Activated CD4-positive, alpha-beta T cell treated with anti-CD3 and anti-CD28 coated beads, Interleukin-2, amount 10 ng/mL, durations not matched to agents 7 days and 5 days (primary cell): ENCODE measurements at regions not wholly inside any gene's neighbourhood (a gene's known extent, or its start where the extent isn't known, plus 50 kb on each side); places are given as distances from the start of the nearest gene placed in this dataset.

Experiments
- CTCF ChIA-PET: fragments of 350-600 bp; sonication (Branson Sonifier 250); formaldehyde crosslinking; loops from one replicate; lab custom pipeline; 2021; ENCODE audit warnings: antibody characterized with exemption; lab: Charles Lee
- POLR2A ChIA-PET: fragments of 350-600 bp; sonication (Branson Sonifier 250); formaldehyde crosslinking; loops from one replicate; lab custom pipeline; 2021; ENCODE audit warnings: antibody characterized with exemption; lab: Charles Lee
- DNase-seq: peaks from one replicate; pipeline ENCODE4 v3.0.0-alpha.2; 2020
- H3K27ac Mint-ChIP-seq: one replicate; pipeline ENCODE4 v1.8.0; 2021; ENCODE audit warnings: mild to moderate bottlenecking, moderate library complexity, mixed read lengths
- H3K27me3 Mint-ChIP-seq: one replicate; pipeline ENCODE4 v1.8.0; 2021; ENCODE audit warnings: mixed read lengths
- H3K36me3 Mint-ChIP-seq: one replicate; pipeline ENCODE4 v1.8.0; 2021; ENCODE audit warnings: low read depth, mixed read lengths
- H3K4me1 Mint-ChIP-seq: one replicate; pipeline ENCODE4 v1.8.0; 2021; ENCODE audit warnings: mixed read lengths
- H3K4me3 Mint-ChIP-seq: one replicate; pipeline ENCODE4 v1.8.0; 2021; ENCODE audit warnings: mild to moderate bottlenecking, moderate library complexity, mixed read lengths
- H3K9me3 Mint-ChIP-seq: one replicate; pipeline ENCODE4 v1.8.0; 2021; ENCODE audit warnings: mixed read lengths

DNA sequence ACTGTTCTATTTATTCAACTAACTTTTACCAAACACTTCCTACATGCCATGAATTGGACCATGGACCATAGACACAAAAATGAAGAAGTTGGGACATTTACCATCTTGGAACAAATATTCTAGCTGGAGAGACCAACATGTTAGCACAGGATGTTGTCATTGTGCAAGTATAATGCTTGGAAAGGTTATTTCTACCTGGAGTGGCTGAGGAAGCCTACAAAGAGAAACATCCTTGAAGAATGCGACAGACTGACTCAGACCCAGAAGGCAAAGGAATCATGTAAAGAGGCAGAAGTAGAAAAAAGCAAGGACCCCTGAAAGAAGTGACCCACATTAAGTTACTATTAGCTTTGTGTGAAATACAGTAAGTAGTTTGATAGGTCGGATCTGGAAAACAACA is 180.9 kb downstream of the SOD2 start:
- POLR2A ChIA-PET: no interaction called here
- Mint-ChIP-seq H3K27me3 (peaks cover 4% of the 10 kb centered on the region), H3K9me3 (no peaks in the 10 kb centered on the region), H3K4me3 (no peak overlapping the region), H3K36me3 (no peaks in the 10 kb centered on the region), H3K27ac (no peak overlapping the region), H3K4me1 (no peaks in the 10 kb centered on the region)
- CTCF ChIA-PET: no interaction called here
- DNase-seq: no peak

DNA sequence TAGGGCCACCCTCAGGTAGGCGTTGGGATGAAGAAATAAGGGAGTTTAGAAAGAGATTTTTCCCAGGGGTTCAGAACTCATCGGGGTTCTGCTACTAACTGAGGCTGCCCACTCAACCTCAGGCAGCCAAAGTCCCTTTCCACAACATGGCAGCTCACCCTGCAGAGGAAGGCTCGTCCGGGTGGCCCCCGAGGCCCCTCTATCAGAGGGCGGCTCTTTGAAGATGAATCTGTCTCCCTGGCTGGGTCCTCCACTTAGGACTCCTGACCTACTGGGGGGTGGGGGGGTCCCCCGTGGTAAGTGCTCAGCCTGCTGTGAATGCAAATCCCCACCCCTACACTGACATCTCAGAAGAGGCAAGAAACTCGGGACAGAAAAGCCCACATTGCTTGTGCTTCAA is 182.9 kb downstream of the SOD2 start:
- Mint-ChIP-seq H3K4me3 (no peak overlapping the region), H3K27me3 (no peaks in the 10 kb centered on the region), H3K4me1 (no peaks in the 10 kb centered on the region), H3K36me3 (no peaks in the 10 kb centered on the region), H3K27ac (no peak overlapping the region), H3K9me3 (no peaks in the 10 kb centered on the region)
- DNase-seq: no peak
- ChIA-PET CTCF (no interaction called here), POLR2A (no interaction called here)

DNA sequence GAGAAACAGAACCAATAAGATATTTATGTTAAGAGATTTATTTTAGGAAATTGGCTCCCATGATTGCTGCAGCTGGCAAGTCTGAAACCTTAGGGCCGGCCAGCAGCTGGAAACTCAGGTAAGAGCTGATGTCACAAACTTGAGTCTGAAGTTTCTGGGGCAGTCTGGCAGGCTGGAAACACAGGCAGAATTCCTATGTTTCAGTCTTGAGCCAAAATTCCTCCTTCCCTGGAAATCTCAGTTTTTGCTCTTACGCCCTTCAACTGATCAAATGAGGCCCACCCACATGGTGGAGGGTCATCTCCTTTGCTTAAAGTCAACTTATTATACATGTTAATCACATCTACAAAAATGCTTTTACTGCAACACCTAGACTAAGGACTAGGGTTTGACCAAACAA is 184.1 kb downstream of the SOD2 start:
- ChIA-PET CTCF (no interaction called here), POLR2A (no interaction called here)
- Mint-ChIP-seq H3K36me3 (no peaks in the 10 kb centered on the region), H3K4me3 (no peak overlapping the region), H3K27me3 (no peaks in the 10 kb centered on the region), H3K9me3 (no peaks in the 10 kb centered on the region), H3K4me1 (no peaks in the 10 kb centered on the region), H3K27ac (no peak overlapping the region)
- no peak for DNase-seq

DNA sequence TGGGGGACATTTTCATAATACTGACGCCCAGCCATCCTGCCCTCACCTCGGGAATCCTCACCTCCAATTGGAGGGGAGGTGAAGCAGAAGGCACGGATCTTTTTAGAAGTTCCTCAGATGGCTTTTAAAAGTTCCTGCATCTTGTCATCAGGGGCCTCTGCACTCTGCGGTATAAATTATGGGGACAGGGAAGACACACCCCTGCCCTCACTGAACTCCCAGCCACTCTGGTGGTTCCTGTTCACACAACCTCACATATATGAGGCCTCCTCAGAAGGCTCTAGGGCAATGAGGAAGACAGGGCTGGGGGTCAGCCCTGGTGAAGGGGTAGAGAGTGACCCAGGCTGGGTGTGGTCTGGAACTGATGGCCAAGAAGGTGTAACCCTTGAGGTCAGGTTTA is 187.0 kb downstream of the SOD2 start:
- DNase-seq: no peak
- ChIA-PET POLR2A (no interaction called here), CTCF (no interaction called here)
- Mint-ChIP-seq H3K9me3 (no peaks in the 10 kb centered on the region), H3K27me3 (peaks cover 5% of the 10 kb centered on the region), H3K4me1 (no peaks in the 10 kb centered on the region), H3K4me3 (no peak overlapping the region), H3K36me3 (no peaks in the 10 kb centered on the region), H3K27ac (no peak overlapping the region)

DNA sequence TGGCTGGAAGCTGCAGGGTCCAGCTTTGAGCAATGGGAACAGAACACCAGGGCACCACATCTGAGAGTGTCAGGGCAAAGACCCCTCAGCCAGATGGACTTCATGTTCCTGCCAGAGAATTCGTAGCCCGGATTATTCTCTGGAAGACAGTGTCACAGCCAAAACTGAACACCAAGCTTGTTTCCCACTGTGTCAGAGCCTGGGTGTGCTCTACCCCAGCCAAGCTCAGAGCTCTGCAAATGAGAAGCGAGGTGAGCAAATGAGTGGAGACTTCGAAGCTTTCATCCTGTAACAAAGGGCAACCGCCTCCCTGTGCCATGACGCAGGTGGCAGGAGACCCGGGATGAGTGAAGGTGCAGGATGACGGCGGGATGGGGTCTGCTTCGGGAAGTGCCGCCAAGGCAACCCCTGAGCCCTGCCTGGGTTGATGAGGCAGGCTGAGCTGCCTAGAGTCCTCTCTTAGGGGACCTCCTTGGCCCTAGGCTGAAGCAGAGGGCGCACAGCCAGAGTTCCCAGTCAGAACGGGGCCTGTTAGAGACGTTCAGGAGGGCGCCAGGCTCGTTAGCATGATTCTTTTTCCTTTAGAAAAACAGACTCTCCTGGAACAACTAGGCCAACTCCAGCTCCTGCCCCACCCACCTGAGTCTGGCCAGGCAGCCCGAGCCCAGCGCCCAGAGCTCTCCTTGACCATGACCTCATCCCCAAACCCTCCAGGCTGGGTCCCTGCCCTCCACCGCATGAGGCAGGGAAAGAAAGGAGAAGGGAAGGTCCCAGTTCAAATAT is 187.7 kb downstream of the SOD2 start:
- no peak for DNase-seq
- H3K4me3 Mint-ChIP-seq: no peak overlapping the region
- ChIA-PET POLR2A (no interaction called here), CTCF (no interaction called here)
- peaks cover 5% of the 10 kb centered on the region for H3K27me3 Mint-ChIP-seq
- H3K9me3 Mint-ChIP-seq: no peaks in the 10 kb centered on the region
- H3K36me3 Mint-ChIP-seq: no peaks in the 10 kb centered on the region
- no peak overlapping the region for H3K27ac Mint-ChIP-seq
- no peaks in the 10 kb centered on the region for H3K4me1 Mint-ChIP-seq

DNA sequence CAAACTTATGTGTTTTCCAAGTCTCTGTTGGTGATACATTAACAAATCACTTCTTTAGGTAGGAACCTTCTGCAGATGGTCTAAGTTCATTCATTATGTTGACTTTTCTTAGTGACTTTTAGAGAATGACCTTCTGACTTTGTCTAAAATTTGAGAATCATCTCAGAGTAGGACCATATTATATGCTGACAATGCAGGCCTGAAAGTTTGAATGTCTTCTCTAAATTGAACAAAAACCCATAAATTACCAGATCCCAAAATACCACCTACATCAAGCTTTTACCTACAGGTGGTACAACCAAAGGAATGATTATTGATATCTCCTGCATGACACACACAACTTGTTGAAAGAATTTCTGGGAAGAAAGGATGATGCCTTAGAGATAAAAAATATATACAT is 191.5 kb downstream of the SOD2 start:
- H3K27me3 Mint-ChIP-seq: peaks cover 13% of the 10 kb centered on the region
- H3K4me1 Mint-ChIP-seq: no peaks in the 10 kb centered on the region
- ChIA-PET POLR2A (no interaction called here), CTCF (no interaction called here)
- no peak overlapping the region for H3K4me3 Mint-ChIP-seq
- no peaks in the 10 kb centered on the region for H3K36me3 Mint-ChIP-seq
- peaks cover 2% of the 10 kb centered on the region for H3K9me3 Mint-ChIP-seq
- no peak overlapping the region for H3K27ac Mint-ChIP-seq
- no peak for DNase-seq

DNA sequence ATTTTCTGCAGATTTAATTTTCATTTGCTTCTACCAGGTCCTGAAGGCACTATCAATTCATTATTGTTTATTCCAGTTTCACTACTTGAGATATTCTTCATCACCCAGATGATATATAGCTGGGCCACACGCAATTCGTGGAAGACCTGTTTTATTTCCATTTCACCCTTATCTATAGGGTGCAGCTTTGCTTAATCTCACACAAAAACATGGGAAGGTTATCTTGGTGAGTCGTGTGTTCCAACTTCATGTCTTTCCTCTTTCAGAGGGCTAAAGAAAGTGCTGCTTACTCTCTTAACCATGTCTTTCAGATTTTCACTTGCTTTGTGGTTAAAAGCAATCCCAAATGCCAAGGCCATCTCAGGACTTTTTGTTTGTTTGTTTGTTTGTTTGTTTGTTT is 194.0 kb downstream of the SOD2 start:
- no peak overlapping the region for H3K27ac Mint-ChIP-seq
- H3K4me1 Mint-ChIP-seq: no peaks in the 10 kb centered on the region
- CTCF ChIA-PET: interaction anchor here (0.6 kb wide), 1 partner anchor 1682 kb away, joined by 3 read pairs; no protein-coding TSS in a partner anchor
- DNase-seq: no peak
- H3K9me3 Mint-ChIP-seq: peaks cover 2% of the 10 kb centered on the region
- H3K4me3 Mint-ChIP-seq: no peak overlapping the region
- H3K36me3 Mint-ChIP-seq: no peaks in the 10 kb centered on the region
- POLR2A ChIA-PET: no interaction called here
- H3K27me3 Mint-ChIP-seq: peaks cover 16% of the 10 kb centered on the region

DNA sequence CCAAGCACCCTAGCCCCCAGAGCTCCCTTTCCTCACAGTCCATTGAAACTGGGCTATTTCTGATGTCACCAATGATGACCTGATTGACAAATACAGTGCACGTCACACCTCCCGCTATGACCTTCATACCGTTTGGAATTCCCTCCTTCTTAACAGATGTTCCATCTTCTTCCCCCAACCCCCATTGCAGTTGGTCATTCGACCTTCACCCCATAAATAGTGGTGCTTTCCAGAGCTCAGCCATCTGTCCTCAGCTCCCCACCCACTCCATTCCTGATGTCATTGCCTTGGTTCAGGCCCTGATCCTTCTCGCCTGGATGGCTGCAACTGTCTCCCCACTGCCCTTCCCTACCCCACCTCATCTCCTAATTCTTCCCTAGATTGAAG is 198.5 kb downstream of the SOD2 start:
- H3K27me3 Mint-ChIP-seq: peaks cover 9% of the 10 kb centered on the region
- POLR2A ChIA-PET: no interaction called here
- CTCF ChIA-PET: no interaction called here
- peaks cover 2% of the 10 kb centered on the region for H3K9me3 Mint-ChIP-seq
- H3K27ac Mint-ChIP-seq: no peak overlapping the region
- no peaks in the 10 kb centered on the region for H3K4me1 Mint-ChIP-seq
- no peak overlapping the region for H3K4me3 Mint-ChIP-seq
- no peak for DNase-seq
- H3K36me3 Mint-ChIP-seq: no peaks in the 10 kb centered on the region

DNA sequence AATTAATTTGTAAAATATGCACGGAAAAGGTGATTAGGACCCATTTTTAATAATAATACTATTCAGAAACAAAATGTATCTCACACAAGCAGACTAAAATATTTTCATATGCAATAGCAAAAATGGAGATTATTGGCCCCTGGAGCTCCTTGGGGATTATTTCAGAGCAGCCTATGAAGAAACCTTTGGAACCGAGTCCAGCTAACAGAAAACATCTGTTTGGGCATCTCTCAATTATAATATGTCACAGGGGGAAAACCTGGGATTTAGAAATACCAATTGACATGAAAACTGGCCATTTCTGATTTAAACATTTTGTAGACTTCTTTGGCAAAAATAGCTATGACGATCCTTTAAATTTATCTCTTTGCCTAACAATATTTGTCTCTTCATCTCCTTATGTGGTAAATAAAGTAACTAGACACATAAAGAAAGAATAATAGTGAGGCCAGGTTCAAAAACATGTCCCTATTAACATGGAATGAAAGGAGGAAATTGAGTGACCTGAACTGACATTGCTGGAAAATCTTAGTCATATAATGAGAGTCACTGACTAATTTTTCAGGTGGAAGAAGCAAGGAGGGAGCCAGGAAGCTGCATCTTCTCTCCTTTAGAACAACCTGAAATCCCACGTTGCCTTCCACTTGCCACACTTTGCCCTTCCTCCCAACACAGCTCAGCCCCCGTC is 199.0 kb downstream of the SOD2 start:
- no peak for DNase-seq
- Mint-ChIP-seq H3K36me3 (no peaks in the 10 kb centered on the region), H3K27me3 (peaks cover 9% of the 10 kb centered on the region), H3K4me1 (no peaks in the 10 kb centered on the region), H3K4me3 (no peak overlapping the region), H3K9me3 (peaks cover 2% of the 10 kb centered on the region), H3K27ac (no peak overlapping the region)
- ChIA-PET CTCF (interaction anchor here (0.6 kb wide), 1 partner anchor 208 kb away, joined by 5 read pairs; no protein-coding TSS in a partner anchor), POLR2A (no interaction called here)

DNA sequence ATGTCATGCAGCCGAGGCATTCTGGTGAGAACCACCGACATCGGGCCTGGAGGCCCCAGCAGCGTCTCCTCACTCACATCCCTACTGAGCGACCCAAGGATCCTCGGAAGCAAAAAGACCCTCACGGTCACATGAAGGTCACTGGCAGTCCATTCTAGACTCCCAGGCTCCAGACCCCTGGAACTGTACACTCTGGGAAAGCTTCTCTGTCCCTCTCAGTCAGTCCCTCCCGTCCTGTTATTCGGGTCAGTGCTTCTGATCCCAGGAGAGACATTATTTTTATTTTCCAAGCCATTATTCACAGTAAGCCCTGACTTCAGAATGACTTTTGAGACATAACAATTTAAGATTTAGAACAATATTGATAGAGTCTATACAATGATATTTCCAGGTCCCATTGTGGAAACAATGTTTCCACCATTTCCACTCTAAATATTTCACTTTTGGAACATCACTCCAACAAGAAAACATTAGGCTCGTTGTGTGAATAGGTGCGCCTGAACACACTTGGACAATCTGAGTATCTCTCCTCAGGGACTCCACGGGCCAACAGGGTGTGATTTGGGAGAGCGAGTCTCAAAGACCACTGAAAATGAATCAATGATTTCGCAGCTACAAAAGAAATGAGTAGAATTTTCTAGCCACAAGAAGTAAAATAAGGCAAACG is 199.7 kb downstream of the SOD2 start:
- Mint-ChIP-seq H3K9me3 (peaks cover 2% of the 10 kb centered on the region), H3K27me3 (peaks cover 9% of the 10 kb centered on the region), H3K4me3 (no peak overlapping the region), H3K4me1 (no peaks in the 10 kb centered on the region), H3K36me3 (no peaks in the 10 kb centered on the region), H3K27ac (no peak overlapping the region)
- no peak for DNase-seq
- POLR2A ChIA-PET: no interaction called here
- CTCF ChIA-PET: interaction anchor here (0.6 kb wide), 1 partner anchor 208 kb away, joined by 5 read pairs; no protein-coding TSS in a partner anchor

DNA sequence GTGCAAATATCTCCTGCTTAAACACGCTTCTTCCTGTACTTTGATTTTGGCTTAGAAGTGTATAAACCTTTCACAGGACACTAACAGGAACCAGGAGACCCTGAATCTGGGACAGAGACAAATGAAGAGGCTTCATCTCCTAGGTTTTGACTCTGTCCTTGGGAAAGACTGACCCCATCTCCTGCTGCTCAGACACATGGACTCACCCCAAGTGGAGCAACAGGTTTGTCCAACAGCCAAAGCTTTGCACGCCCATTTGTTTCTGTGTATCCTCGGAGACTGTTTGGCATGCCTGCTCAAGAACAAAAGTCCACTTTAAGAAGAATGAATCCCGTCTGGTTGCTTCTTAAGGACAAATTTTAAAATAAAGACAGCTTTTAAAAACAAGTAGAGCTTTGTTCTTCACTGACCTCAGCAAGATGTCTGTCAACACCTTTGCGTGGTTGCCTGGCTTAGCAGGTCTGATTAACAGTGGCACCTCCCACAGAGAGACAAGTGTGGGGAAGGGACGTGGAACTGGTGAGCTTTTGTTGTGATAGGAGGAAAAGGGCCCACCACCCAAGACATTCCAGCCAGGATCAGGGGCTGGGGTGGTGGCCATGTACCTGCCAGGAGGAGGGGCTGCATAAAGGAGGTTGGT is 202.6 kb downstream of the SOD2 start:
- DNase-seq: no peak
- ChIA-PET CTCF (no interaction called here), POLR2A (no interaction called here)
- no peak overlapping the region for H3K27ac Mint-ChIP-seq
- no peaks in the 10 kb centered on the region for H3K36me3 Mint-ChIP-seq
- H3K4me3 Mint-ChIP-seq: no peak overlapping the region
- no peaks in the 10 kb centered on the region for H3K9me3 Mint-ChIP-seq
- peaks cover 8% of the 10 kb centered on the region for H3K27me3 Mint-ChIP-seq
- H3K4me1 Mint-ChIP-seq: no peaks in the 10 kb centered on the region

DNA sequence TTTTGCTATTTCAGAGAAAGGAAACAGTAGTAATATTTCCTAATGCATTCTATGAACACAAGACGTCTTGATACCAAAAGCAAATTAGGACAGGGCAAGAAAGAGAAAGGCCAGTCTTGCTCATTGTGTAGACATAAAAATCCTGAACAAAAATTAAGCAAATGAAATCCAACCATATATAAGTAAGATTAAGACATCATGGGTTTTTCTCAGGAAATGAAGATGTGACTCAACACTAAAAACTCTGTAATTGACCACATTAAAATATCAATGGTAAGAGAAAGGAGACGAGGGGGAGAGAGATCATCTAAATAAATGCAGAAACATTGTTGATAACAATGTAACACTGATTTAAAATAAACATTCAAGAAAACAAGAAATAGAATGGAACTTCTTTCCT is 205.4 kb downstream of the SOD2 start:
- no peaks in the 10 kb centered on the region for H3K4me1 Mint-ChIP-seq
- POLR2A ChIA-PET: no interaction called here
- no peak for DNase-seq
- peaks cover 12% of the 10 kb centered on the region for H3K27me3 Mint-ChIP-seq
- no peaks in the 10 kb centered on the region for H3K9me3 Mint-ChIP-seq
- H3K36me3 Mint-ChIP-seq: no peaks in the 10 kb centered on the region
- CTCF ChIA-PET: interaction anchor here (1.6 kb wide), 1 partner anchor 14 kb away, joined by 3 read pairs; no protein-coding TSS in a partner anchor
- H3K27ac Mint-ChIP-seq: no peak overlapping the region
- H3K4me3 Mint-ChIP-seq: no peak overlapping the region

DNA sequence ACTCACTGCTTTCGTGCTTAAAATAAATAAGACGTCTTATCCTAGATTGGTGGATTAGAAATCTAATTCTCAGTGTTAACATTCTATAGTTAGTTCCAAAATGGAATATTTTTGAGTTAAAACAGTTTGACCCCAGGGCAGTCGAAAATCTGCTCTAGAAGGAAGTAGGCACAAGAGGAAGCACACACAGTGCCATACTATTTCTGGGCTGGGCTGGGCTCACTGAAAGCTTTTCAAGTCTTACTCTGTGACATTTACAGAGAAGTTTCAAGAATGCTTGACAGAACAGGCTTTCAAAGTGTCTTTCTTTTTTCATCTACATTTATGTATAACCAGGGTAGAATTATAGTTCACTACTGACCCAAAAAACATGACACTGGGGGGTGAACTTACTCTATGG is 209.8 kb downstream of the SOD2 start:
- H3K4me3 Mint-ChIP-seq: no peak overlapping the region
- H3K36me3 Mint-ChIP-seq: no peaks in the 10 kb centered on the region
- no peak for DNase-seq
- H3K4me1 Mint-ChIP-seq: no peaks in the 10 kb centered on the region
- CTCF ChIA-PET: no interaction called here
- peaks cover 22% of the 10 kb centered on the region for H3K27me3 Mint-ChIP-seq
- no peak overlapping the region for H3K27ac Mint-ChIP-seq
- POLR2A ChIA-PET: no interaction called here
- no peaks in the 10 kb centered on the region for H3K9me3 Mint-ChIP-seq
